ENCODE measurements at regions not wholly inside any gene's neighbourhood (a gene's known extent, or its start where the extent isn't known, plus 50 kb on each side); places are given as distances from the start of the nearest gene placed in this dataset.
"Not testable (repeated sequence)": the region's sequence is repeated elsewhere in the genome, so short reads cannot be mapped to it uniquely, and the experiment has no call there.

DNA sequence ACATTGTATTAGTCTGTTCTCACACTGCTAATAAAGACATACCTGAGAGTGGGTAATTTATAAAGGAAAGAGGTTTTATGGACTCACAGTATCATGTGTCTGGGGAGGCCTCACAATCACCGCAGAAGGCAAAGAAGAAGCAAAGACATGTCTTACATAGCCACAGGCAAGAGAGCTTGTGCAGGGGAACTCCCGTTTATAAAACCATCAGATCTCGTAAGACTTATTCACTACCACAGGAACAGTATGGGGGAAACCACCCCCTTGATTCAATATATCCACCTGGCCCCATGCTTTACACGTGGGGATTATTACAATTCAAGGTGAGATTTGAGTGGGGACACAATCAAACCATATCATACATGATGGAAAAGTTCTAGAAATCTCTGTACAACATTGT lies 165.3 kb downstream of the OR2B2 start:
- TF ChIP-seq POLR2AphosphoS5 (IDR thresholded peaks at IDR 0.05; ENCODE audit: low read depth, low read length); ZNF670 (CRISPR knock-in tag; IDR thresholded peaks at IDR 0.05; ENCODE audit: borderline replicate concordance); PAF1 (CRISPR knock-in tag; IDR thresholded peaks at IDR 0.05); TP53 (CRISPR knock-in tag; conservative IDR thresholded peaks at IDR 0.05); ZNF24 (IDR thresholded peaks at IDR 0.05); MTF2 (CRISPR knock-in tag; IDR thresholded peaks at IDR 0.05; ENCODE audit: borderline replicate concordance); ZNF841 (CRISPR knock-in tag; IDR thresholded peaks at IDR 0.05; ENCODE audit: borderline replicate concordance): not testable (repeated sequence)
- TF ChIP-seq, protein P1, sequence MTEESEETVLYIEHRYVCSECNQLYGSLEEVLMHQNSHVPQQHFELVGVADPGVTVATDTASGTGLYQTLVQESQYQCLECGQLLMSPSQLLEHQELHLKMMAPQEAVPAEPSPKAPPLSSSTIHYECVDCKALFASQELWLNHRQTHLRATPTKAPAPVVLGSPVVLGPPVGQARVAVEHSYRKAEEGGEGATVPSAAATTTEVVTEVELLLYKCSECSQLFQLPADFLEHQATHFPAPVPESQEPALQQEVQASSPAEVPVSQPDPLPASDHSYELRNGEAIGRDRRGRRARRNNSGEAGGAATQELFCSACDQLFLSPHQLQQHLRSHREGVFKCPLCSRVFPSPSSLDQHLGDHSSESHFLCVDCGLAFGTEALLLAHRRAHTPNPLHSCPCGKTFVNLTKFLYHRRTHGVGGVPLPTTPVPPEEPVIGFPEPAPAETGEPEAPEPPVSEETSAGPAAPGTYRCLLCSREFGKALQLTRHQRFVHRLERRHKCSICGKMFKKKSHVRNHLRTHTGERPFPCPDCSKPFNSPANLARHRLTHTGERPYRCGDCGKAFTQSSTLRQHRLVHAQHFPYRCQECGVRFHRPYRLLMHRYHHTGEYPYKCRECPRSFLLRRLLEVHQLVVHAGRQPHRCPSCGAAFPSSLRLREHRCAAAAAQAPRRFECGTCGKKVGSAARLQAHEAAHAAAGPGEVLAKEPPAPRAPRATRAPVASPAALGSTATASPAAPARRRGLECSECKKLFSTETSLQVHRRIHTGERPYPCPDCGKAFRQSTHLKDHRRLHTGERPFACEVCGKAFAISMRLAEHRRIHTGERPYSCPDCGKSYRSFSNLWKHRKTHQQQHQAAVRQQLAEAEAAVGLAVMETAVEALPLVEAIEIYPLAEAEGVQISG (CRISPR knock-in tag; IDR thresholded peaks at IDR 0.05) = not testable (repeated sequence)
- TF ChIP-seq, protein P2, sequence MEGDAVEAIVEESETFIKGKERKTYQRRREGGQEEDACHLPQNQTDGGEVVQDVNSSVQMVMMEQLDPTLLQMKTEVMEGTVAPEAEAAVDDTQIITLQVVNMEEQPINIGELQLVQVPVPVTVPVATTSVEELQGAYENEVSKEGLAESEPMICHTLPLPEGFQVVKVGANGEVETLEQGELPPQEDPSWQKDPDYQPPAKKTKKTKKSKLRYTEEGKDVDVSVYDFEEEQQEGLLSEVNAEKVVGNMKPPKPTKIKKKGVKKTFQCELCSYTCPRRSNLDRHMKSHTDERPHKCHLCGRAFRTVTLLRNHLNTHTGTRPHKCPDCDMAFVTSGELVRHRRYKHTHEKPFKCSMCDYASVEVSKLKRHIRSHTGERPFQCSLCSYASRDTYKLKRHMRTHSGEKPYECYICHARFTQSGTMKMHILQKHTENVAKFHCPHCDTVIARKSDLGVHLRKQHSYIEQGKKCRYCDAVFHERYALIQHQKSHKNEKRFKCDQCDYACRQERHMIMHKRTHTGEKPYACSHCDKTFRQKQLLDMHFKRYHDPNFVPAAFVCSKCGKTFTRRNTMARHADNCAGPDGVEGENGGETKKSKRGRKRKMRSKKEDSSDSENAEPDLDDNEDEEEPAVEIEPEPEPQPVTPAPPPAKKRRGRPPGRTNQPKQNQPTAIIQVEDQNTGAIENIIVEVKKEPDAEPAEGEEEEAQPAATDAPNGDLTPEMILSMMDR (CRISPR knock-in tag; IDR thresholded peaks at IDR 0.05) = not testable (repeated sequence)
- TF ChIP-seq, protein P3, sequence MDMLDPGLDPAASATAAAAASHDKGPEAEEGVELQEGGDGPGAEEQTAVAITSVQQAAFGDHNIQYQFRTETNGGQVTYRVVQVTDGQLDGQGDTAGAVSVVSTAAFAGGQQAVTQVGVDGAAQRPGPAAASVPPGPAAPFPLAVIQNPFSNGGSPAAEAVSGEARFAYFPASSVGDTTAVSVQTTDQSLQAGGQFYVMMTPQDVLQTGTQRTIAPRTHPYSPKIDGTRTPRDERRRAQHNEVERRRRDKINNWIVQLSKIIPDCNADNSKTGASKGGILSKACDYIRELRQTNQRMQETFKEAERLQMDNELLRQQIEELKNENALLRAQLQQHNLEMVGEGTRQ (IDR thresholded peaks at IDR 0.05; ENCODE audit: low read depth, low read length) = not testable (repeated sequence)
- TF ChIP-seq, protein P3 (CRISPR knock-in tag; IDR thresholded peaks at IDR 0.05; ENCODE audit: borderline replicate concordance) = not testable (repeated sequence)
- TF ChIP-seq, protein P4, sequence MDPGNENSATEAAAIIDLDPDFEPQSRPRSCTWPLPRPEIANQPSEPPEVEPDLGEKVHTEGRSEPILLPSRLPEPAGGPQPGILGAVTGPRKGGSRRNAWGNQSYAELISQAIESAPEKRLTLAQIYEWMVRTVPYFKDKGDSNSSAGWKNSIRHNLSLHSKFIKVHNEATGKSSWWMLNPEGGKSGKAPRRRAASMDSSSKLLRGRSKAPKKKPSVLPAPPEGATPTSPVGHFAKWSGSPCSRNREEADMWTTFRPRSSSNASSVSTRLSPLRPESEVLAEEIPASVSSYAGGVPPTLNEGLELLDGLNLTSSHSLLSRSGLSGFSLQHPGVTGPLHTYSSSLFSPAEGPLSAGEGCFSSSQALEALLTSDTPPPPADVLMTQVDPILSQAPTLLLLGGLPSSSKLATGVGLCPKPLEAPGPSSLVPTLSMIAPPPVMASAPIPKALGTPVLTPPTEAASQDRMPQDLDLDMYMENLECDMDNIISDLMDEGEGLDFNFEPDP (CRISPR knock-in tag; conservative IDR thresholded peaks at IDR 0.05) = not testable (repeated sequence)

Data from HepG2 (cell line).